GM18867 (cell line): ENCODE measurements at regions not wholly inside any gene's neighbourhood (a gene's known extent, or its start where the extent isn't known, plus 50 kb on each side); places are given as distances from the start of the nearest gene placed in this dataset.
"Not testable (repeated sequence)": the region's sequence is repeated elsewhere in the genome, so short reads cannot be mapped to it uniquely, and the experiment has no call there.

Experiments
- ATAC-seq: cut with Tn5 transposase; IDR thresholded peaks from one replicate; pipeline ENCODE4 v1.9.1; 2021; ENCODE audit warnings: mild to moderate bottlenecking, moderate library complexity; ENCODE audit not compliant: unreplicated experiment

DNA sequence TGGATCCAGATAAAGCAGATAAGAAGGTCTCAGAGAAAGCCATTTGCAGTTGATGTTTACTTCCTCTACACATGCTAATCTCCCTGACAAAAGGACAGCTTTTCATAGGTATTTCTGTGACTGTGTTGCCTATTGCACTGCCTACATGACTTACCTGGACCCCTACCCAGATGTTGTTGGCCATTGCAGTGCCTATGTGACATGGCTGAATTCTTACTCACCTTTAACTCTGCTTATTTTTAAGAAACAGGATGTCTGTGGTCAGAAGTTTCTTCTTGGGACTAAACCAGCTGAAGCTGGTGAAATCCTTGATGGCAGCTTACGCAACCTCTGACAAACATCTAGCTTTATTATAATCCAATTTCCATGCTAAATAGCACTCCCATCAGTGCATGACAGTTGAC lies 50.7 kb downstream of the PPIAL4D start:
- not testable (repeated sequence) for ATAC-seq

- ATAC-seq, result not testable (repeated sequence)
Observed at GRCh38 chr1:145189543-145190030, 52.4 kb downstream of the PPIAL4D start.

DNA sequence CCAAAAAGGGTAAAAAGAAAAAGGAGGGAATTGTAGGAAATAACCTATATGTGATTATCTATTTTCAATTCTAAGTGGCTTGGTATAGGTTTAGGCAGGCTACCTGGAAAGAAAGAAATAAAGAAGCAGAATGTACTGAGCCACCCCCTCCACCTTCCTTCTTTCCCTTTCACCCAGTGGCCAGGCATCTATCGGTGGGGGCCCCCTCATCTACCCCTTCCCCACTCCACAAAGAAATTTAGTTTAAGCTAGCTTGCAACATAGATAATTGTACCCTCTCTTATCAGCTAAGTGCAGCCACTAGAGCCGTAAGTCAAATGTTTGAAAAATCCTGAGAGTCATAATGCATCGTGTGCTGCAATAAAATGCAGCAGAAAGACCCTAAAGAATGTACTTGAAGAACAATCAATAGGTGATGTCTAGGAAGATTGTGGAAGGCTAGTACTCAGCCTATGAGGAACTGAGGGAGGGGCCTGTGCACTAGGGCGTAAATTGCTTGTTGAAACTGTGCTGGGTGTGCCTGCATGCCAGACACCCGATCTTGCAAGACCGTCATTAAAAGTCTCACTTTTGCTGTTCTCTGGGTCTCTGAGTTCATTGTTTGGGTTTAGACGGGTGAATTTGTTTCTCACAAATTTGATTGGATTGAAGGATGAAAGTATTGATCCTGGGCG lies 53.0 kb downstream of the PPIAL4D start:
- ATAC-seq, result not testable (repeated sequence)

GRCh38 chr1:145182606-145183413 lies 59.2 kb downstream of the PPIAL4D start:
- peak; percentile 59 for ATAC-seq

DNA sequence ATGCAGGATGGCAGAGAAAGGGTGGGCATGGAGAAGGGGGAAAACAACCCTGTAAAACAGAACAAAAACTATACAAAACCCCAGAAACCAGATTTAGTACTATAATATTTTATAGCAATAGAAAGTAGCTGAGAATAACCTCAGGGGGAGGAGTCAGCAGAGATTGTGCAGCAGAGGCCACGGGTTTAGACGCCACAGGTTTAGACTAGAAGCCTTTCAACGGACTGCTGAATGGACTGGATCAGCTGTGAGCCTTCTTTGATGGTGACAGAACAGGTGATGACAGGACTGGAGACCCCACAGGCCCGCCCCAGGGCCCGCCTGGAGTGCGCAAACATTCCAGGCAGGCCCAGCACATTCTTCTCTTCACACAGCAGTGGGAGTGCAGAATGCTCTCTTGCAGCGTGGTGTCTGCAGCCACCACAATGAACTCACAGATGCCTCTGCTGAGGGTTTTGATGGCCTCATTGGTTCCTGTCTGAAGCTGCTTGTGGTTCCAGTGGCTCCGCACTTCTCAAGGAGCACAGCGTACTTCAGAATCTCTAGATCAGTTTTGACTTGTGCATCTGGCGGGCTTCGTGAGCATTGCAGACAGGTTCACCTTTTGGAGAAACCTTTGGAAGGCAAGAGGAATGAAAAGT lies 65.6 kb downstream of the PPIAL4D start:
- not testable (repeated sequence) for ATAC-seq

DNA sequence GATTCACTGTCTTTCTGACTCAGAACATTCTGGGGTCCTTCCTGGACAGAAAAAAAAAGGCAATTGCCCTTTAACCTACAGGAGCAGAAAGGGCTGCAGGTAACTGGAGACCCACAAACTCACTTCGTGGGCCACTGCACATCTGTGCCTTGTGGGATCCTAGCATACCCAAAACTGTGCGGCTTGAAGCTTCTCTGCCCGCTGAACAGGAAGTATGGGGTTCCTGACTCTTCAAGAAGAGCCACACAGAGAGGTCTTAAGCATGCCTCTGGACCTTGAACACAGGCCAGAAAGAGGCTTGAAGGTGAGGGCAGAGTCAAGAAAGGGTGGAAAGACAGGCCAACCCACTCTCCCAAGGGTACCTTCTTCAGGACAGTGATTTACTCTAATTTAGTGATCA lies 67.6 kb downstream of the PPIAL4D start:
- ATAC-seq, result not testable (repeated sequence)

DNA sequence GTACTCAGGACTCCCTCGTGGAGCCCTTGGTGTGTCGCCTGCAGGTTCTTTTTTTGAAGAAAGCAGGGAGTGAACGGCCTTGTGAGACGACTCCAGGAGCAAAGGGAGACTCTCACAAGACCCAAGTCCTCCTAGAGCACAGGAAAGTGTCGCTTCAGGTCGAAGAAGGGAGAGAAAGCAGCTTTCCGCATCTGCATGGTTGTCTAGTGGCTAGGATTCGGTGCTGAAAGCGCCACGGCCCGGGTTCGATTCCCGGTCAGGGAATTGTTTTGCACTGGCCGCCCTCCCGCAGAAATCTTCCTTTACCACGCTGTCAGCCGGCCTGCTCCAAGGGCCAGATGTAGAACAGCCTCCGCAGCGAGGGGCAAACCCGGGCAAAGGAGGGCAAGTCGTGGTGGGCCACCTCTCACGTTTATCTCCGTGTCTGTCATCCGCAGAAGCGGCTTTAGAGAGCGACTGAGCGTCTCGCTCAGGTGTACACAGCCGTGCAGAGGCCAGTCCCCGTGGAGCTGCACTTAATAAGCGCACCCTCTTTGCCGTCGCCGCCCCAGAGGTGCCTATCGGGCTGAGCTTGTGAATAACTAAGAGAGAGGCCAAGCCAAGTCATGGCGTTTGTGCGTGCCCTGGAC lies 72.6 kb downstream of the FAM72D start:
- not testable (repeated sequence) for ATAC-seq

DNA sequence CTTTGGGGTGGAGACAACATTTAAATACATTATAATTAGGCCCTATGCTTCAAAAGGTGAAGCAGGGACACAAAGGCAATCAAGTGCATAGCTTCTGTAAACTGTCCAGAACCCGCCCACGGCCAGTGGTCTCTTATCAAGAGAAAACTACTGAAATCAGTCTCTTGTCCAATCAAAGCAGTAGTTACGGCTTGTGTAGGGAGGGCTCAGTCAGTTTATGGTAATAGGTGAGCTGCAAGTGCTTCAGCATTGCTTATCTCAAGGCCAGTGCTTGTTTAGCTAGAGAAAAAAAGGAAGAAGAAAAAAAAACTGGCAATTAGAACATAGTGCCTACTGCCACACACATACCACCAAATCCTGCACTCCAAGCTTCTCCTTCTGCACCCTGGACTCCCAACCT lies 68.6 kb downstream of the FAM72D start:
- not testable (repeated sequence) for ATAC-seq
